ENCODE measurements at regions not wholly inside any gene's neighbourhood (a gene's known extent, or its start where the extent isn't known, plus 50 kb on each side); places are given as distances from the start of the nearest gene placed in this dataset.

DNA sequence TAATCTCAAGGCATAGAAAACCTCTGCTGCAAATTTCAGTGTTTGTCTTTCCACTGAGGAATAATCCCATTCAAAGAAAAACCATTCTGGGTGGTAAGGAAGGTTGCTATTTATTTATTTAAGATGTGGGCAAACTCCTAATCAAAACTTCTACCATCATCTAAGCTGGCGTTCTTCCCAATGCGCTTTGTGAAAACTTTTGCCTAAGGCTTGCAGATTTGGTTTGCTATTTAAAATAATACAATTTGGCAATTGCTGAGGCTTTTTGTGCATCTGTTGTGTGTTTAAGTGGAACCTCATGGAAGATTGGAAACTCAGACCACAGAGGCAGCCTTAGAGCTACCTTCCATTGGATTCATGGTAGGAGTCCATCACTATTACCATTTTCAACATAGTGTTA is 309.0 kb downstream of the BLID start:
- no peak overlapping the region for H3K4me3 Mint-ChIP-seq
- H3K36me3 Mint-ChIP-seq (ENCODE audit: insufficient read depth) = no peaks in the 10 kb centered on the region
- H3K4me1 Mint-ChIP-seq (ENCODE audit: low read depth) = no peaks in the 10 kb centered on the region
- H3K27me3 Mint-ChIP-seq (ENCODE audit: low read depth) = peaks cover 2% of the 10 kb centered on the region
- no peak for DNase-seq
- peaks cover 10% of the 10 kb centered on the region for H3K9me3 Mint-ChIP-seq
- no peak for ATAC-seq

DNA sequence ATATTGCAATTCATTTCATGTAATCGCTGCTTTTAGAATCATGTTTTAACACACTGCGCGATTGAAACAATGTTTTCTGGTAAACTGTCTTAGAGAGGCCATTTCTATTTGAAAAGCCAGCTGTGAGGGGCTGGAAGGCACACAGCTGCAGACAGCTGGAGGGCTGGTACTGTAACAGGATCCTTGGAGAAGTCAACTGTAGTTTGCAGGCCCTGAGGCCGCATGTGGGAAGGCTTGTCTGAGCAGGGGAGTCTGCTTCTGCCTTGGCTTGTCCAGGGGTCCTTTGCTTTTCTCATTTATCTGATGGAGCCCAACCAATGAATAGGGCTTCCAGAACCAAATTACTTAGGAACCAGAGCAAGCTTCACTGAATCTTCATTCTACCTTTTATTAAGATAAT is 313.5 kb downstream of the BLID start:
- ATAC-seq = no peak
- Mint-ChIP-seq H3K9me3 (no peaks in the 10 kb centered on the region), H3K36me3 (ENCODE audit: insufficient read depth) (no peaks in the 10 kb centered on the region)

DNA sequence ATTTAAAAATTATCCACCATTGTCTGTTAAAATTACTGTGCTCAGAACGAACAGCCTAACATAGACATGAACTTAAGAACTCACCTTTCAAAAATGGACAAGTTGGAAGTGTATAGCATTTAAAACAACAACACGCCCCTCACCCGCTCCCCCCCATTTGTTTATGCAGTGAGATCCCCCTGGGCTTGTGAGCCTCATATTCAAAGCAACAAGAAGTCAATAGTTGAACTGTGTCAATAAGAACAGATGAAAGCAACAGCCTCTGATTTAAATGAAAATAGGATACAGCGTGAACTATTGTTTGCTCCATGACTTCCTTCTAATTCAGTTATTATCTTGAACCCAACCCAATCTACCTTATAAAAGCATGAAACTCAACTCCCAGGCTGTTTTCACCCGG is 314.2 kb downstream of the BLID start:
- Mint-ChIP-seq H3K4me3 (no peak overlapping the region), H3K36me3 (ENCODE audit: insufficient read depth) (no peaks in the 10 kb centered on the region), H3K4me1 (ENCODE audit: low read depth) (no peaks in the 10 kb centered on the region), H3K27me3 (ENCODE audit: low read depth) (peaks cover 2% of the 10 kb centered on the region), H3K9me3 (no peaks in the 10 kb centered on the region)
- DNase-seq (no peak), ATAC-seq (no peak)

More for the DNA sequence above, 313.5 kb downstream of the BLID start:
- Mint-ChIP-seq H3K27me3 (ENCODE audit: low read depth) (peaks cover 2% of the 10 kb centered on the region), H3K4me3 (no peak overlapping the region), H3K4me1 (ENCODE audit: low read depth) (no peaks in the 10 kb centered on the region)
- DNase-seq = no peak

DNA sequence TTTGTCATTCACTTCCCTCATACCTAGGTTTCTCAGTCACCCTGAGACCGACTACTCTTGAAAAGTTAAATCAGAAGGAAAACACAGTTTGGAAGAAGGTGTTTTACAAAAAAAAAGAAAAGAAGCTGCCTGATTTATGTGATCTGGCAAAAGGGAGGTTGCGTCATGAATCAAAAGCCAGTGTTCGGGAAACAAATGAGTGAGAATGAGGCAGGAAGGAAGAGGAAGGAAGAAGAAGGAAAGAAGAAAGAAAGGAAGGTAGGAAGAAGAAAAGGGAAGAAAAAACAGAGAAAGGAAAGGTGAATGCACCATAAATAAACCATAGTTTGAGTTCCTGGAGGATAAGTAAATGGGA is 314.6 kb downstream of the BLID start:
- Mint-ChIP-seq H3K9me3 (no peaks in the 10 kb centered on the region), H3K36me3 (ENCODE audit: insufficient read depth) (no peaks in the 10 kb centered on the region), H3K27me3 (ENCODE audit: low read depth) (peaks cover 2% of the 10 kb centered on the region), H3K4me1 (ENCODE audit: low read depth) (no peaks in the 10 kb centered on the region), H3K4me3 (no peak overlapping the region)
- DNase-seq (no peak), ATAC-seq (no peak)

DNA sequence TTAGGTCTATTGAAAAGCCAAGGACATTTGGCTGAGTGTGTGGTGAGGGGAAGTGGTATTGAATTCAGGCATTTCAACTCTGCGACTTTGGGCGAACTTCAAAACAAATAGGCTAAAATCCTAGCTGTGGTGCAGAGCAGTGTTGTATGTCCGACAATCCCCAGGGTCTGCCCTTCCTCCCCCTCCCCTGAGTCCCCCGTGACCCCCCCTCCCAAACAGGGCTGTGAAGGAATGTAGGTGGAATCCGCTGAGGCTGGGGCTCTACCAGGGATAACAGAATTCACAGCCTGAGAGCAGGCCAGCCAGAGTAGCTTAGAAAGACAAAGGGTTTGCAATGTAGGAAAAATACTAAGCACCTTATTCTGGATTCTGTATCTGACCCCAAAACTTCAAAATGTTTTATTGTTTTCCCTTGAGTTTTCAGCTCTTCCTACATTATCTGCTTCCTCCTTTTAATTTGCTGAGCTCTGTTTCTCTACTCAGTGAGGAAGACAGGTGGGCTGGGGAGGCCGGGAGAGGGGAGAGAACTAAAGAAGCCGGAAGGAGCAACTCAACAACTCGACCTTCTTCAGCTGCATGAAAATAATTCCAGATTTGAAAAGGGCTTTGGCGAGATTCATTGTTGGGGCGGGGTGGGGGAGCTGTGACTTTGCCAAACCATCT is 315.2 kb downstream of the BLID start:
- peaks cover 2% of the 10 kb centered on the region for H3K27me3 Mint-ChIP-seq (ENCODE audit: low read depth)
- H3K4me1 Mint-ChIP-seq (ENCODE audit: low read depth) = no peaks in the 10 kb centered on the region
- no peak for ATAC-seq
- no peaks in the 10 kb centered on the region for H3K36me3 Mint-ChIP-seq (ENCODE audit: insufficient read depth)
- H3K4me3 Mint-ChIP-seq = no peak overlapping the region
- no peaks in the 10 kb centered on the region for H3K9me3 Mint-ChIP-seq
- DNase-seq = no peak

DNA sequence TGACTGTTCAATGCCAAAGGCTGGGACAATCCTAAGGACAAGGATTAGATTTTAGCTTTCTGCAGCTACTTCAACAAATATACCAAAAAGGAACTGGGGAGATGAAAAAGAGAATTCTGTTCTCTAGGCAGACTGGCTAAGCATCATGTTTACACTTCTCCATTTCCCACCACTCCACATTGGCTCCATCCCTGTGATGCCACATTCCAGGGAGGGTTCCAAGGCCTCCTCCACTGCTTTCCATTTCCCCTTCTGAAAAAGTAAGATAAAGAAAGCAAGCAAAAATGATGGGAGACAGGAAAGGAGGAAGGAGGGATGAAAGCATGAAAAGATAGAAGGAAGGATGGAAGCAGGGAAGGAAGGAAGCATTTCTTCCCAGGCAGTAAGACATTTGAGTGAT is 315.8 kb downstream of the BLID start:
- no peak for ATAC-seq
- H3K9me3 Mint-ChIP-seq = no peaks in the 10 kb centered on the region
- DNase-seq = no peak
- H3K36me3 Mint-ChIP-seq (ENCODE audit: insufficient read depth) = no peaks in the 10 kb centered on the region
- no peak overlapping the region for H3K4me3 Mint-ChIP-seq
- peaks cover 2% of the 10 kb centered on the region for H3K27me3 Mint-ChIP-seq (ENCODE audit: low read depth)
- no peaks in the 10 kb centered on the region for H3K4me1 Mint-ChIP-seq (ENCODE audit: low read depth)

DNA sequence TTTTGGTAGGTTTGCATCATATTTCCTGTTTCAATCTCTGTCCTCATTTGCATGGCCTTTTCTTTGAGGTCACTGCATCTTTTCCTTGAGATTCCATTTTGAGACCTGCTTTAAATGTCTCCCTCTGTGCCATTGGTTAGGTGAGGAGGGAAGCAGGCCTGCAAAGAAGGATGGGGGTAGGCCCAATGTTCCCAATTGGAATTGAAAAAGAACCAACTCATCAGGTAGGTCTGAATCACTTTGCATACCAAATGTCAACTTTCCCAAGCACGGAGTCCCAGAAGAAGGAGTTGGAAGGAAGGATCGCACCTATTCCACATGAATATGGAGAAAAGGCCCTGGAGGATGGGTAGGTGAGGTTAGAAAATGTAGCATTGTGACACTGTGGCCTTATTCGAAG is 318.5 kb downstream of the BLID start:
- DNase-seq (no peak), ATAC-seq (no peak)
- Mint-ChIP-seq H3K27me3 (ENCODE audit: low read depth) (no peaks in the 10 kb centered on the region), H3K4me1 (ENCODE audit: low read depth) (no peaks in the 10 kb centered on the region), H3K9me3 (no peaks in the 10 kb centered on the region), H3K36me3 (ENCODE audit: insufficient read depth) (no peaks in the 10 kb centered on the region), H3K4me3 (no peak overlapping the region)

DNA sequence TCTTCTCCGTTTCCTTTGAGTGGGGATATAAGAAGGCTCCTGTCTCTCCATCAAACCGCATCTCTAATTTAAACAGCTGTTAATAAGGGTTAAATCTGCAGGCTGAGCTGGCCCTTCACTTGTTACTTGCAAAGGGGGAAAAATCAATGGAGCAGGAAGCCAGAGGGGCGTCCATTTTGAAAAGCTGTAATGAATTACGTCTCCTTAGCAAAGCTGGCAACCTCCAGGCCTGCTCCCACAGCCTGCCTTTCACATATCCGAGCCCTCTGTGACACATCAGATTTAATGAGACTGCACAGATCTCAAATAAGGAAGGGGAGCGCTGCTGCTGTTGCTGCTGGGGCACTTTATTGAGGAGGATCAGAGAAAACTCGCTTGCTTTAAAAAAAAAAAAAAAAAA is 320.8 kb downstream of the BLID start:
- no peak for ATAC-seq
- no peak overlapping the region for H3K4me3 Mint-ChIP-seq
- no peaks in the 10 kb centered on the region for H3K36me3 Mint-ChIP-seq (ENCODE audit: insufficient read depth)
- no peaks in the 10 kb centered on the region for H3K4me1 Mint-ChIP-seq (ENCODE audit: low read depth)
- no peaks in the 10 kb centered on the region for H3K9me3 Mint-ChIP-seq
- no peak for DNase-seq
- H3K27me3 Mint-ChIP-seq (ENCODE audit: low read depth) = no peaks in the 10 kb centered on the region

DNA sequence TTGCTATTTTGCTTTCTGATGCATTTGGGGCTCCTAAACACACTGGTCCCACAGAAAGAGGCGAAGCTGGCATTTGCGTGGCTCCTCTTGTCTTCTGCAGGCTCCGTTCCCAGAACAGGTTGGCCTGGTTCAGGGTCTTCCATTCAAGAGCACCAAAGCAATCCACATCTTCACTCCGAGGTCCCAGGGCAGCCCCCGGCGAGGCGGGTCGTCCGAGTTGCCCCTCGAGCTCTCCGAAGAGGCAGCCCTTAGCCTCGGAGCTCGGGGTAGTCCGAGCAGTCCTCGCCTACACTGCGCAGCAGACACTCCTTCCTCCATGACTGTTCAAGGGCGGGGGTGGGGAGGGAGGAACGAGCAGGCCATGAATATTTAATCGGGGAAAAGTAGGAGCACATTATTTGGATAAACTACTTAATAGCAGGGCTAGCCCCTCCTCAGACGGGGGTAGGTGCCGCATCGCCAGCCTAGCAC is 321.3 kb downstream of the BLID start:
- no peaks in the 10 kb centered on the region for H3K27me3 Mint-ChIP-seq (ENCODE audit: low read depth)
- DNase-seq = no peak
- no peaks in the 10 kb centered on the region for H3K9me3 Mint-ChIP-seq
- no peaks in the 10 kb centered on the region for H3K36me3 Mint-ChIP-seq (ENCODE audit: insufficient read depth)
- no peak for ATAC-seq
- no peaks in the 10 kb centered on the region for H3K4me1 Mint-ChIP-seq (ENCODE audit: low read depth)
- H3K4me3 Mint-ChIP-seq = no peak overlapping the region

DNA sequence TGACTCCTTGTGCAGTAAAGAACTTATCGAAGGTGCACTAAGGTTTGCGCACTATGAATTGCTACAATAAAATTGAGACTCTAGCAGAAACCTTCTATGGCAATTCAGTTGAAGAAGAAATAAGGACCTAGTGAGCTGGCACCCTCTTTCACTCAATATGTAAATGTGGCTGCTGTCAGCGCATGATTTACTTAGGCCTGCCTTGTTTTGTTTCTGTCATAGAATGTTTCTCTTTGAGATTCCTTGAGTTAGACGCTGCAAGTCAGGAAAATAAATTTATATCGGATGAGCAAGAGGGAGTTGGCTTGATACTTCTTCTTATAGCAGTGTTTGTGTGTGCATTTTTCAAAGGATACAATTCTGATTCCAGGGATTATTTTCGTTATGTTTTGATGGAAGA is 322.1 kb downstream of the BLID start:
- H3K36me3 Mint-ChIP-seq (ENCODE audit: insufficient read depth) = no peaks in the 10 kb centered on the region

DNA sequence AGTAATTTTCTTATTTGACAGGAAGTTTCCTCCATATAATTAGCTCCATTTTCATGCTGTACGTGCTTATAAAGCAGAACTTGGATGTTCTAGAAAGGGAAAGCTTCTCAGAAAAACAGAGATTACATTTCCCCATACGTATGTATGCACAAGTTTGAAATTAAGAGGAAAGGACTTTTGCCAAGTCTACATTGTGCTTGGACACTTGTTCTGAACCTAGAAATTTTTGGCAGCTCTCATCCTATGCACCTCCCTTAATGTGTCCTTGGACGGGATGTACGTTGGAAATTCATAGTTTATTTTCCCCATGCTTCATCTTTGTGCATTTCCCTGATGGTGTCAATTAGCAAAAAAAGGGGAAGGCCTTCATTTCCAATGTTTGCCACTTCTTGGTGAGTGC is 322.7 kb downstream of the BLID start:
- H3K36me3 Mint-ChIP-seq (ENCODE audit: insufficient read depth) = no peaks in the 10 kb centered on the region
- DNase-seq = no peak
- no peaks in the 10 kb centered on the region for H3K27me3 Mint-ChIP-seq (ENCODE audit: low read depth)
- H3K4me1 Mint-ChIP-seq (ENCODE audit: low read depth) = no peaks in the 10 kb centered on the region
- no peak overlapping the region for H3K4me3 Mint-ChIP-seq
- H3K9me3 Mint-ChIP-seq = no peaks in the 10 kb centered on the region
- ATAC-seq = no peak

More for the DNA sequence above, 322.1 kb downstream of the BLID start:
- Mint-ChIP-seq H3K4me3 (no peak overlapping the region), H3K27me3 (ENCODE audit: low read depth) (no peaks in the 10 kb centered on the region), H3K4me1 (ENCODE audit: low read depth) (no peaks in the 10 kb centered on the region), H3K9me3 (no peaks in the 10 kb centered on the region)
- no peak for ATAC-seq
- no peak for DNase-seq

DNA sequence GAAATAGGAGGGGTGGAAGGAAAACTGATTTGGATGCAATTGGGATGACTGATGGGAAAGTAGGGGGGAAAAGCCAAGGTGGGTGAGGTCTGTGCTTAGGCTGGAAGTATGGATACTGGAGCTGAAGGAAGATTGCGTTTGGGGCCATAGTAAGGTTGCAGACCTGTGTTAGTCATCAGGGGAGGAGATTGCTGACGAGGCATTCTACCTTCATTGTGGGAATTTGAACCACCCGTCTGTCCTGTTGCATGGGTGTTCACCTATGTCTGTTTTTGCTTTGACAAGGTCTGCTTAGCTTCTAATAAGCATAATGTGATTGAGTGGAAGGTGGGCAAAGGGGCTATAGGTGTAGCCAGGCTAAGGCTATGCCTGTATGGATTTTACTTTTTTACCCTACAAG is 323.8 kb downstream of the BLID start:
- Mint-ChIP-seq H3K4me1 (ENCODE audit: low read depth) (no peaks in the 10 kb centered on the region), H3K9me3 (no peaks in the 10 kb centered on the region), H3K27me3 (ENCODE audit: low read depth) (peaks cover 2% of the 10 kb centered on the region), H3K4me3 (no peak overlapping the region), H3K36me3 (ENCODE audit: insufficient read depth) (no peaks in the 10 kb centered on the region)
- ATAC-seq = no peak
- DNase-seq = no peak

DNA sequence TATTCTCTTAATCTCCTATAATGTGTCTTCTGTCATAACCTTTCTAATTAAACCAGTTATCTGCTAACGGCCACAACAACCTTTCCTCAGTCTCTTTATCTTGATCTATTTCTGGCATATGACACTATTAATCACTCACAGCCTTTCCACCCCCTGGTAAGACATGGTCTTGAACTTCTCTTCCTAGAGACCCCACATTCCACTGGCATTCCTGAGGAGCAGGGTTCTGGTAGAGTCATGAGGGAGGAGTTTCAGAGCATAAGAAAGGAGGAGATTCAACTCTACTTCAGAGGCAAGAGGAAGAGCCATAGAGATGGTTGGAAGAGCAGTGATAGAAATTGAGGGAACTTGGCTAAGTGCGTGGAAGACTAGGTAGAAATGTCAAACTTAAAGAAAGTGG is 325.6 kb downstream of the BLID start:
- H3K36me3 Mint-ChIP-seq (ENCODE audit: insufficient read depth) = no peaks in the 10 kb centered on the region
- peaks cover 2% of the 10 kb centered on the region for H3K27me3 Mint-ChIP-seq (ENCODE audit: low read depth)
- ATAC-seq (no peak), DNase-seq (no peak)
- H3K4me1 Mint-ChIP-seq (ENCODE audit: low read depth) = no peaks in the 10 kb centered on the region
- peaks cover 6% of the 10 kb centered on the region for H3K9me3 Mint-ChIP-seq
- H3K4me3 Mint-ChIP-seq = no peak overlapping the region

DNA sequence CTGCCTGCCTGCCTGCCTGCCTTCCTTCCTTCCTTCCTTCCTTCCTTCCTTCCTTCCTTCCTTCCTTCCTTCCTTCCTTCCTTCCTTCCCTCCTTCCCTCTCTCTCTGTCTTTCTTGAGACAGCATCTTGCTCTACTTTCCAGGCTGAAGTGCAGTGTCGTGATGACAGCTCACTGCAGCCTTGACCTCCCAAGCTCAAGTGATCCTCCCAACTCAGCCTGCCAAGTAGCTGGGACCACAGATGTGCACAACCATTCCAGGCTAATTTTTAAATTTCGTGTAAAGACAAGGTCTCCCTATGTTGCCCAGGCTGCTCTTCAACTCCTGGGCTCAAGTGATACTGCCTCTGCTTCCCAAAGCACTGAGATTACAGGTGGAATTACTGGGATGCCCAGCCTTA is 328.2 kb upstream of the SORL1-AS1 start:
- Mint-ChIP-seq H3K4me3 (no peak overlapping the region), H3K27me3 (ENCODE audit: low read depth) (peaks cover 1% of the 10 kb centered on the region), H3K36me3 (ENCODE audit: insufficient read depth) (no peaks in the 10 kb centered on the region), H3K4me1 (ENCODE audit: low read depth) (no peaks in the 10 kb centered on the region), H3K9me3 (peaks cover 5% of the 10 kb centered on the region)
- ATAC-seq (no peak), DNase-seq (no peak)

DNA sequence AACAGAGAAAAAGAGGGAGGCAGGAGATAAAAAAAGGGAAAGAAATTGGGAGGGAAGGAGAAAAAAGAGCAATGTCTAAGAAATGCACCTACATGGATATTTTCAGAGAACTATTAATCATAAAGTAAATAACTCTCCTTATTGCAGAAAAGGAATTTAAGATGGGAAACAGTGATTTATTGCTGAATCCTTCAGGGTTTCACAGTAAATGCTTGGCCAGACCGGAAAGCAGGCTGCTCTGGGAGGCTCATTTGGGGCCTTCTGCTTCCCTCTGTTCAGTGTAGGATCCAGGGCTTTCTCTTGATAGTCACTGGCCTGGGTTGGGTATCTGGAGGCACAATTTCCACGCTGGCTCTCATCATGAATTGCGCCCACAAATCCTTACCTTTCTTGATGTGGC is 324.3 kb upstream of the SORL1-AS1 start:
- Mint-ChIP-seq H3K4me3 (no peak overlapping the region), H3K27me3 (ENCODE audit: low read depth) (no peaks in the 10 kb centered on the region), H3K4me1 (ENCODE audit: low read depth) (no peaks in the 10 kb centered on the region), H3K36me3 (ENCODE audit: insufficient read depth) (no peaks in the 10 kb centered on the region), H3K9me3 (no peaks in the 10 kb centered on the region)
- ATAC-seq = no peak
- no peak for DNase-seq

DNA sequence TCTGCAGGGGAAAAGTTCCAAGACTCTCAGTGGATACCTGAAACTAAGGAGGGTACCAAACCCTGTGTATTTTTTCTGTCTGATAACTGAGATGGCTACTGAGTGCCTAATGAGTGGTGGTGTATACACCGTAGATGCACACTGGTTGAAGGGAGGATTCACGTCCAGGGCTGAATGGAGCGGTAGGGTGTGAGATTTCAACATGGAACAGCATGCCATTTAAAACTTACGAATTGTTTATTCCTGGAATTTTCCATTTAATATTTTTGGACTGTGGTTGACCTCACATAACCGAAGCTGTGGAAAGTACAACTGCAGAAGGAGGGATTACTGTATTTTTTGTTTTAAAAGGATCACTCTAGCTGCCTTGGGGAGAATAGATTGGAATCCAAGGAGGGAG is 322.5 kb upstream of the SORL1-AS1 start:
- Mint-ChIP-seq H3K4me3 (no peak overlapping the region), H3K9me3 (no peaks in the 10 kb centered on the region), H3K4me1 (ENCODE audit: low read depth) (no peaks in the 10 kb centered on the region), H3K36me3 (ENCODE audit: insufficient read depth) (no peaks in the 10 kb centered on the region), H3K27me3 (ENCODE audit: low read depth) (no peaks in the 10 kb centered on the region)
- DNase-seq = no peak
- ATAC-seq = no peak

Data from activated T-cell treated with anti-CD3 and anti-CD28 coated beads, Interleukin-2, amount 50 U/mL, for 4 hours (primary cell).